GM06990 (cell line): ENCODE measurements at regions not wholly inside any gene's neighbourhood (a gene's known extent, or its start where the extent isn't known, plus 50 kb on each side); places are given as distances from the start of the nearest gene placed in this dataset.

ENCODE experiments used
- DNase-seq: peaks from one replicate; pipeline ENCODE4 v3.0.0-alpha.2; 2011; ENCODE audit not compliant: insufficient read length; ENCODE audit errors: extremely low read depth
- H3K27me3 ChIP-seq: replicated peaks from 2 replicates; pipeline ENCODE4 v1.6.0; 2011; ENCODE audit warnings: low read length; ENCODE audit not compliant: control insufficient read depth, insufficient read depth
- H3K36me3 ChIP-seq: 2 replicates; pipeline ENCODE4 v1.5.1; 2011; ENCODE audit warnings: low read length; ENCODE audit not compliant: control insufficient read depth, insufficient read depth
- H3K4me3 ChIP-seq: replicated peaks from 2 replicates; pipeline ENCODE4 v1.5.1; 2011; ENCODE audit warnings: low read depth, mild to moderate bottlenecking, control low read depth, low read length
- CTCF ChIP-seq: IDR thresholded peaks from 2 replicates; pipeline ENCODE4 v1.5.1; 2011; ENCODE audit warnings: low read length, control low read depth, mild to moderate bottlenecking, inconsistent platforms; ENCODE audit not compliant: insufficient read depth, poor library complexity, severe bottlenecking

DNA sequence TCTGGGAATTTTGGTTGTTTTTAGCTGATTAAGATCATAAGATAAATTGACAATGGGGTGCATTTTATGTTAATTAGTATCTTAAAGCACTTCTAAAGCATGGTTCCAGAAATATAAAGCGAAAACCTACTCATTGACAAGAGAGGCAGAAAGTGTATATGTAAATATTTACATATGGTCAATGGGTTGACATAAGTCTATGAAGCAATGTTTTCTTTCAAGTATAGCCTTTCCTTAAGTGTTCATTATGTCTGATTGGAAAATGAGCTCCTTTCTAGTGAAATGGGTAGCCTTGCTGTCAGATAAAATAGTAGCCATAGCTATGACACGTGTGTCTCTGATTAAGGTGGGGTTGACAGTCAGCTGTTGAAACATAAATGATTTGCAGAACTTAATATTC is 365.2 kb upstream of the AGTR1 start:
- DNase-seq = no peak
- TF ChIP-seq CTCF = no peak
- no peaks in the 10 kb centered on the region for H3K36me3 ChIP-seq
- H3K4me3 ChIP-seq = no peak overlapping the region
- H3K27me3 ChIP-seq = no peaks in the 10 kb centered on the region

DNA sequence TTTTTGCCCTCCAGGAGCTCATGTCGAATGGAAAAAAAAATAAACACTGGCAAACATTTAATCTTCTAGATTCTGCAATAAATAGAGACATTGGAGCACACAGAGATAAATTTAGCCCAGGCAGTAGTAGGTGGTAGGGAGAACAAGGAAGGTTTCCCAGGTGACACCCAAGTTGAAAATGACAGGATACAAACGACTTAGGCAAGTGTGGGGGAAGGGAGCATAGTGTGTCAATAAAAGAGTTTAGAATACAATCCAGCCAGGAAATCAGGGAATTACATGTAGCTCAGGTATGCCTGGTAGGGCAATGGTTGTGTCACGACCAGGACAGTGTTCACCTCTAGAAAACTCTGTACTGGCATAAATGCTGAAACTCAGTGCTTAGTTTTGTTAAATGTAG is 364.6 kb upstream of the AGTR1 start:
- no peaks in the 10 kb centered on the region for H3K36me3 ChIP-seq
- no peak overlapping the region for H3K4me3 ChIP-seq
- no peak for TF ChIP-seq CTCF
- H3K27me3 ChIP-seq = no peaks in the 10 kb centered on the region
- DNase-seq = no peak

- H3K4me3 ChIP-seq = no peak overlapping the region
- H3K27me3 ChIP-seq = no peaks in the 10 kb centered on the region
- DNase-seq = no peak
- H3K36me3 ChIP-seq = no peaks in the 10 kb centered on the region
- TF ChIP-seq CTCF = no peak
Measured at GRCh38 chr3:148335612-148336011, 362.1 kb upstream of the AGTR1 start.

GRCh38 chr3:148343416-148343815 is 354.3 kb upstream of the AGTR1 start:
- H3K4me3 ChIP-seq = no peak overlapping the region
- H3K27me3 ChIP-seq = no peaks in the 10 kb centered on the region
- no peak for TF ChIP-seq CTCF
- no peak for DNase-seq
- H3K36me3 ChIP-seq = no peaks in the 10 kb centered on the region

DNA sequence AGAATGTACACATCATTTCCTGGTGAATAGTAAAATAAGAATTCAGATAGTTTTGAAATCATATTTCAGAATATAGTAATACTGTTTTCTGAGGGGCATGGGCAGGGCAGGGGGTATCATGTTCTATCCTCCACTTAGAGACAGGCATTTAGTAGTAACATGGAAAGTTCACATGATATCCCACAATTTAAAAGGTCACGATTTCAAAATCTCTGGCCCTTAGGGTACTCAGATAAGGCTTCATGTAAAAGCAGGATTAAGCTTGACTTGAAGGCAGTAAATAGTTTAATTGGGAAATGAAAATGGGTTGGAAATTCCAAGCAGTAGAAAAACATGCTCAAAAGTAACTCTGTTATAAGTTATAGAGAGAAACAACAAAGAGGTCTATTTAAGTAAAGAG is 353.2 kb upstream of the AGTR1 start:
- no peak for TF ChIP-seq CTCF
- Histone ChIP-seq H3K27me3 (no peaks in the 10 kb centered on the region), H3K36me3 (no peaks in the 10 kb centered on the region), H3K4me3 (no peak overlapping the region)
- no peak for DNase-seq

GRCh38 chr3:148360051-148360450 is 337.7 kb upstream of the AGTR1 start:
- H3K4me3 ChIP-seq = no peak overlapping the region
- H3K36me3 ChIP-seq = no peaks in the 10 kb centered on the region
- DNase-seq = no peak
- H3K27me3 ChIP-seq = no peaks in the 10 kb centered on the region
- TF ChIP-seq CTCF = no peak
